NCI-H2196 treated with DMSO at 0.1 percent for 48 hours (cell line): ENCODE measurements at regions not wholly inside any gene's neighbourhood (a gene's known extent, or its start where the extent isn't known, plus 50 kb on each side); places are given as distances from the start of the nearest gene placed in this dataset.

Source experiments
- DNase-seq: peaks from one replicate; lab custom pipeline; 2025; ENCODE audit not compliant: unreplicated experiment; lab: John Stamatoyannopoulos, UW

GRCh38 chr14:89014569-89014850 lies 190.1 kb downstream of the TTC8 start:
- DNase-seq, result no peak

- no peak for DNase-seq
These were observed 190.6 kb downstream of the TTC8 start for GRCh38 chr14:89015016-89015415.

GRCh38 chr14:89017417-89017816 lies 193.0 kb downstream of the TTC8 start:
- peak; percentile 22 for DNase-seq

- DNase-seq, result no peak
These were observed 197.8 kb downstream of the TTC8 start for GRCh38 chr14:89022274-89022673.

GRCh38 chr14:89024691-89025090 lies 200.2 kb downstream of the TTC8 start:
- DNase-seq, result no peak

- DNase-seq, result no peak
These were observed 201.2 kb downstream of the TTC8 start for GRCh38 chr14:89025561-89026236.

GRCh38 chr14:89027097-89027740 lies 202.8 kb downstream of the TTC8 start:
- DNase-seq, result no peak

- DNase-seq, result no peak
These were observed 204.1 kb downstream of the TTC8 start for GRCh38 chr14:89028462-89029134.

GRCh38 chr14:89029961-89030694 lies 205.7 kb downstream of the TTC8 start:
- no peak for DNase-seq

GRCh38 chr14:89030921-89031320 lies 206.5 kb downstream of the TTC8 start:
- no peak for DNase-seq

GRCh38 chr14:89032086-89032649 lies 207.7 kb downstream of the TTC8 start:
- DNase-seq, result no peak

- DNase-seq, result no peak
These were observed 209.3 kb downstream of the TTC8 start for GRCh38 chr14:89033756-89034155.

GRCh38 chr14:89036371-89036770 lies 211.9 kb downstream of the TTC8 start:
- DNase-seq, result no peak

GRCh38 chr14:89037065-89037464 lies 212.6 kb downstream of the TTC8 start:
- DNase-seq, result no peak

- DNase-seq, result no peak
These were observed 215.6 kb downstream of the TTC8 start for GRCh38 chr14:89040080-89040459.

GRCh38 chr14:89040460-89041256 lies 216.2 kb downstream of the TTC8 start:
- DNase-seq, result peak; percentile 74

GRCh38 chr14:89041257-89041582 lies 216.8 kb downstream of the TTC8 start:
- peak; percentile 57 for DNase-seq

GRCh38 chr14:89042021-89042420 lies 217.6 kb downstream of the TTC8 start:
- DNase-seq, result no peak

- no peak for DNase-seq
These were observed 228.9 kb downstream of the TTC8 start for GRCh38 chr14:89053303-89053702.

GRCh38 chr14:89056394-89056793 lies 231.9 kb downstream of the TTC8 start:
- DNase-seq, result no peak

GRCh38 chr14:89058697-89059096 lies 234.2 kb downstream of the TTC8 start:
- no peak for DNase-seq
